GM03348 (cell line): ENCODE measurements at regions not wholly inside any gene's neighbourhood (a gene's known extent, or its start where the extent isn't known, plus 50 kb on each side); places are given as distances from the start of the nearest gene placed in this dataset.
A peak's percentile ranks its signal among the peaks of the same experiment; 100 is the strongest.

Experiments
- DNase-seq: peaks from one replicate; pipeline ENCODE4 v3.0.0; 2012; ENCODE audit warnings: low spot score

DNA sequence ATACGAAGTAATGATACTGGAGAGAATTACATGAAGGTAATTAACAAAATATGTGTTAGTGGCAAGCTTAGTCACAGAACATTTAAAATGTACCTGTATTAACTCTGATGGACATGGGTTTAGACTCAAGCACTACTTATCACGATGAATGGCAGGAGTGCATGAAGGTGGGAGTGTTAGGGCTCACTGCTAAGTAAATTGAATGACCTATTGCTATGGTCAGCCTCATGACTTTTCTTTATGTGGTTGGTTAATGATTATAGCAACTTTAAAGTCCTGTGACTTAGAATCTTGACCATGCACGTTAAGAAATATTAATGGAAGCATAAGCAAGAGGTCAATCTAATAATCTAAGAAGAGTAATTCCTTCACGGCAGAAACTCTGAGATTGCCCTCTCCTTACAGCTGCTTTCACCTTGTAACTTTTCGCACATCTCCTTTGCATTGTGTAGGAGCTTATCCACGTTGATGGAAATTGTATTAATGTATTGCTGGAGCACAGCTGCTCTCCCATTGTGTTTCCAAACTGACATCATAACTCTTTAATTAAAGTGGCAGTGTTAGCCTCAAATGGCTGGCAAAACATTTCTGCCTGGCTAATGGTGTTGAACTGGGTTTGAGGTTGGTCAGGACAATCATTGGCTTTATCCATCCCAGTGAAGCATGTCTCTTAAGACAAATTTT, 114.5 kb downstream of the RXFP2 start:
- no peak for DNase-seq

DNA sequence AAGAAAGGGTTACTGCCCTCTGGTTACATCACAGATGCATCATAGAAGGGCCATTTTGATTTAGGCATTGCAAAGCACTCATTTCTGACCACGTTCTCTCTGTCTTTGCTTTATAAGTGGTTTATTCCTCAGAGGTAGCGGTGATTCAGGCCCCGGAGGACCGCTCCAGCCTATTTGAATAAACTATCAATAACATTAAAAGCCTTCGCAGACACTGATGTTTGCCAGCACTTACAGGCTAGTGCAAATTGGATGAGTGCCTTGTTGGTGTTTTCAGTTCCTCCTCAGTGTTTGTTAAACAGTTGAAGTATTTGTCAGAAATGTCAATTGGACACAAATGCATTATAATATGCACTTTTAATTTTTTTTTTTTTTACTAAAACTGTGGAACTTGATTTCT, 120.2 kb downstream of the RXFP2 start:
- no peak for DNase-seq

DNA sequence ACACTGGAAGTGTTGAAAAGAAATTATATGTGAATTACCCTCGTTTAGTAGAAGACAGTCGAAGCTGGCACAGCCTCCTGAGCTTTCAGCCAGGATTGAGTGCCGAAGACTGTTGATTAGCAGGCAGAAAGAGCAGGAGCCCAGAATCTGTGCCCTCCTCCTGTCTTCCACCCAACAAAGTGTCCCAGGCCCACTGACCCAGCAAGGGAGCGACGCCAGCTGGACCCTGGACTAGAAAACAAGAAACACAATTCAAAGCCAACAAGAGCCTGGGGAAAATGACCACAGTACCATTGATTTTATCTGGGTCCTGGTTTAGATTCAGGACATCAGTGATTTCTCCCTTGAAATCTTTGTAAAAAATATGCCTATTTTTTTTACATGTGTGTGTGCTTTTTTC, 120.7 kb downstream of the RXFP2 start:
- DNase-seq = no peak

- DNase-seq = no peak
Measured at GRCh38 chr13:31862828-31863227, 123.5 kb downstream of the RXFP2 start.

DNA sequence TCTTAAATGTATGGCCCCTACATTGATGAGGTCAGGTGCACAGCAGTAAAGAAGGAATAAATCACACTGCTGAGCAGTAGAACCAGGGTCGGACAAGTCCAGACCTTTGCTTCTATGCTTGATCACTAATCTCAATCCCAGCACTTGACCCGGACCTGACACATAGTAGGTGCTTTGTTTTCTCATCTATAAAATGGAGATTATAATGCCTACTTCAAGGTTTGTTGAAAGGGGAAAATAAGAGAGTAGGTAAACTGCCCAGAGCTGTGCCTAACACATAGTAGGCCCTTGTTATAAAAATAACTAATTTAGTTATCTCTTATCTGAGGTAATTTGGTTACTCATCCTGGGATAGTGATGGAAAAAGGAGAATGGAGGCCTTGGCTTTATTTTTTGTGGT, 125.0 kb downstream of the RXFP2 start:
- no peak for DNase-seq

- no peak for DNase-seq
Measured at GRCh38 chr13:31866099-31866498, 126.8 kb downstream of the RXFP2 start.

DNA sequence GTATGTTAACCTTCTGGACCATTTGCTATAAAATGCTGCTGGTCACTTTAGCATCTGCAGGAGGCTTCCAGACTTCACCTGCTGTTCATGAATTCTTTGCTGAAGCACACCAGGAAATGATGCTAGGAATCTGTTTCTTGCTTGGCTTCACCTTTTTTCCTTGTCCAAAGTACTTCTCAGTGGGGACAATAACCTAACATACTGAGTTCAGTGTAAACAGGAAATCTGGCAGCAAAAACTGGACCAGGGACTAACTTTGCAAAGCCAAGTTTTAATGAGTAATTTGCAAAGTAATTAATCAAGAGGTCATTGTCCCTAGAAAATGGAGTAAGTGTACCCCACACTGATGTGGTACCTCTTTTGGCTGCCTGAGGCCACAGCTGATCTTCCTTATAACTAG, 128.4 kb downstream of the RXFP2 start:
- no peak for DNase-seq

DNA sequence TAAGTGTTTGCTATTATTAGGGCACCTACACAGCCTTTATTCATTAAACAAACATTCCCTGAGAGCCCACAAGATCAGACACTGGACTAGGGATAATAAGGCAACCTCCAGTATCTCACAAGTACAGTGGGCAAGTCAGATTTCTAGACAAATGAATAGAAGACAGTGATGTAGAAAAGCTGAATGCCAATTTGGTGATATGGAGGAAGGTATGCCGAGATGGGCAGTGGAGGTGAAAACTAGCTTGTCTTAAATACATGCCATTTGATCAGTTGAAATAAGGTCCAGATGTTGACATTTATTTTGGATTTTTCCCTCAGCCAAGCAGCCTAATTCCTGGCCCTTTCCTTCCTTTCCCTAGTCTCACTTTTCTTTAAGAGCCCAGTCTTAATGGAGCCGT, 130.3 kb downstream of the RXFP2 start:
- no peak for DNase-seq

GRCh38 chr13:31870511-31870910, 131.2 kb downstream of the RXFP2 start:
- DNase-seq = no peak

GRCh38 chr13:31873145-31873544, 133.8 kb downstream of the RXFP2 start:
- no peak for DNase-seq

DNA sequence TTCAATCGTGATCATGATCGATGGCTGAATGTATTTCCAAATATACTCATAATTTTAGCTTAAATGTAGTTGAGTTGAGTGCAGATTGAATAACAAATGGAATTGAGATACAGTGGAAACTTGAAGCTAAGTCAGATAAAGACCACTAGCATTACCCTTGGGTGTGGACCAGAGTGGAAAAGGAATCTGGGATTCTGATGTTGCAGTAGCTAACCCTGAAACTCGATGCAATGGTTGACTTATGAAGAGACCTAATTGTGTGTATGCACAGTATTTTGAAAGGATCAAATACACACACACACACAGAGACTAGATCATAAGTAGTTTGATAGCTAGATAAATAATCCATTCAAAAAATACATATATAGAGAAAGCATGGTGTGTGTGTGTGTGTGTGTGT, 135.8 kb downstream of the RXFP2 start:
- no peak for DNase-seq

- no peak for DNase-seq
Measured at GRCh38 chr13:31878052-31878451, 138.7 kb downstream of the RXFP2 start.

DNA sequence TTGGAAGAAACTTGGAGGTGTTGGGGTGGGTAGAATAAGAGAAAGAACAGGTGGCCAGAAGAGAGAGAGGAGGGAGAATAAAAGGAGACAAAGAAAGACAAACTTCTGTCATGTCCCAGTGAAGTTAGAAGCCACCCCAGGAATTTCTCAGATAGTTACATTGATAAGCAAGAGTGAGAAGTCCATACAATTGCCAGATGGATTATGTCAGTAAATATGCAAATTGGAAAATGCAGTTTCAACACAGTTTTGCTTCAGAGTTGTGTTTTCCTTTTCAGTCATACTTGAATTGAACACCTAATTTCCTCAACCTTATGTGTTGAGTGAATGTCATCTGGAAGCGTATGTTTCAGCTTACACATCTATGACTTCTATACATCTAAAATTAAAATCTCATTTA, 139.2 kb downstream of the RXFP2 start:
- no peak for DNase-seq

DNA sequence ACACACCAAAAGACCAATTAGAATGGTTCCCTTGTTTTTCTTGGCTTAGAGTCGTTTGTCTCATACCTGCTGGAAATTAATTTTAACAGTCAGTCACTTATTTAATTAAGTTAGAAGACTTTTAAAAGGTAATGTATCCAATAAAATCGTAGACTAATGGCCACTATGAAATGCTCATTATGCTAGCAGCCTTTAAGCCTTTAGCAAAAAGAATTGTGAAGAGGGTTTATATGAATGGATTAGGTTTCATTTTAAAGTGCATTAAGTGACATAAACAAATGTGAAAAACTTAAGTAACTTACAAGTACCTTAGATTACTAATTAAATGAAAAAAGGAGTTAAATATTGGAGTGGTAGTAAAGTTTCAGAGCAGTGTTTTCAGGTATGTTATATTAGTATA, 139.6 kb downstream of the RXFP2 start:
- DNase-seq = no peak

- no peak for DNase-seq
Measured at GRCh38 chr13:31880851-31881494, 141.6 kb downstream of the RXFP2 start.

GRCh38 chr13:31881495-31881882, 142.2 kb downstream of the RXFP2 start:
- DNase-seq = no peak

GRCh38 chr13:31882794-31883193, 143.5 kb downstream of the RXFP2 start:
- DNase-seq = no peak

DNA sequence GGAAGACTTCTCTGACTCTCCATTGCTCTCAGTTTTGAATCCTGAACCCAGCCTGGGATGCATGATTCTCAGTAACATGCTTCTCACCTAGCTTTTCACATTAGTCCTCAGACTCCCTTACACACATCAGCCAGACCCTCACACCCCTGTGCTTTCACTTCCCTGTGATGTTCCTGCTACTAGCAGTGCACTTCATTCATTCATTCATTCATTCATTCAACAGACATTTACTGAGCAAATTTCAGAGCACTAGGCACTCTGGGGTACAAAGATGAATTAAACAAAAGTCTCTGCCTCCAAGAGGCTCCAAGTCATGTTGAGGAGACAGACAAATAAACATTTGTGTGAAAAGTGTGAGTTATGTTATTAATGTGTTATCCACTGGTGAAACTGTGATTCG, 145.2 kb downstream of the RXFP2 start:
- no peak for DNase-seq

DNA sequence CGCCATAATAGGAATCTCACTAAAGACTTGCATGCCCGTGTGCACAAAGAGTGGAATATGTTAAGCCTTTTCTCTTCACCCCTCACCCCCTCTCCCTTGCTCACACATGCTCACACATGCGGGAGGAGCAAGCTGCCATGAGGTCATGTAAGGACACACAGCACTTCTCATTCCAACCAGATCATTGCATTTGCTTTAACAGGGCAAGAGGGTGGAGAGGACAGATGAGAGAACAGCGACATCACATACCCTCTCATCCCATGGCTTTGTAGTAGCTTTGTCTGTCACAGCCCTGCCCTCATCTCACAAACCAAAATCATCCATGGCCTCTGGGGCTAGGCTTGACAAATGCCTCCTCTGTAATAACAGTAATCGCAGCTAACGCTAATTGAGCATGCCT, 145.6 kb upstream of the FRY start:
- DNase-seq = no peak

DNA sequence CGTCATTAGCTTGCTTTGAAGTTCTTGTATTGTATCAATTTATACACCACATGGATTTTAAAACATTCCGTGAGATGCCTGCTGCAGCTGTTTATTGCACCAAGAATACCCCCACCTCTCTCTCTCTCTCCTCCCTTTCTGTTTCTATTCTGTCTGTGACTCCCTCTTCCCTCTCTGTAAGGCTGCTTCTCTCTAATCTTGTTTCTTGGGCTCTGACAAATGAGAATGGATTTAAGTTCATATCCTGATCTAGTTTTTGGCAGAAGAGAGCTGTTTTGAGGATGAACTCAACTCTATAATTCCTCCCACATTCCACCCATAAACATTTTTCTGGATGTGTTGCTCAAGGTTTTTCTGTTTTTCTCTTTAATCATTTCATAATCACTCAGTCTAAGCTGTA, 144.3 kb upstream of the FRY start:
- DNase-seq = peak; percentile 73

GRCh38 chr13:31890946-31891345, 140.6 kb upstream of the FRY start:
- no peak for DNase-seq

DNA sequence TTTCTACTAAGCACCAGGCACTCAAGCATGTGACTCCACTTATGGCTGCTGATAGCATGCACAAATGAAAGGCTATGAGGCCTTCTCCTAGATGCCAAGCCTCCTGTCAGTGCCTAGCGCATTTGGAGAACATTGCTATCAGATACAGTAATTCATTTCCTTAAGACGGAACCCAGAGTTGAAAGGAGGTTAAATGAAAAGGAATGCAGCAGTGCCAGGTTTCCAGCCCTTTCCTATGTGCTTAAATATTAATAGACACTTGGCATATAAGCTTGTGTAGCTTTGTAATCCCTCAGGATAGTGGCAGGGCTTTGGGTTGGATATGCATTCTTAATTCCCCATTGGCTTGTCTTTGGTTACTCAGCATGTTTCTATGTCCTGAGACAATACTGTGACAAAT, 140.1 kb upstream of the FRY start:
- DNase-seq = no peak

GRCh38 chr13:31894931-31895330, 136.6 kb upstream of the FRY start:
- no peak for DNase-seq

GRCh38 chr13:31895691-31896090, 135.9 kb upstream of the FRY start:
- no peak for DNase-seq
